AG04450 (cell line): ENCODE measurements at regions not wholly inside any gene's neighbourhood (a gene's known extent, or its start where the extent isn't known, plus 50 kb on each side); places are given as distances from the start of the nearest gene placed in this dataset. TPM values are rescaled to one million over a fixed set of nuclear protein-coding genes. Genes with fewer than 3 reads are reported as not detected.

ENCODE experiments used
- small RNA-seq: library from RNA; depleted of rRNA; stranded (forward); fragments of <200 nt; gene quantifications from one replicate; pipeline ENCODE3, GENCODE V24; 2012; ENCODE audit warnings: low read depth; ENCODE audit not compliant: insufficient read length

Small RNA genes in the stretch of these regions (small RNA-seq; reads per million reads assigned to genes)
- not detected for gene RN7SL88P
